Astrocyte of the cerebellum (primary cell): ENCODE measurements at regions not wholly inside any gene's neighbourhood (a gene's known extent, or its start where the extent isn't known, plus 50 kb on each side); places are given as distances from the start of the nearest gene placed in this dataset.

ENCODE experiments used
- DNase-seq: peaks from one replicate; pipeline ENCODE4 v3.0.0-alpha.2; 2011; ENCODE audit warnings: low read depth
- H3K4me3 ChIP-seq: 2 replicates; pipeline ENCODE4 v1.5.1; 2011; ENCODE audit warnings: mild to moderate bottlenecking, low read depth, low read length, moderate library complexity
- CTCF ChIP-seq: IDR thresholded peaks from 2 replicates; pipeline ENCODE4 v1.5.1; 2012; ENCODE audit warnings: low read length, low read depth, moderate library complexity, mild to moderate bottlenecking; ENCODE audit errors: missing control alignments
- in situ Hi-C: cut with HindIII; loops from 2 replicates; pipeline ENCODE4 v1.10.0; 2017; ENCODE audit warnings: low sequenced_read_pairs

GRCh38 chr14:95818581-95818980 is 58.1 kb upstream of the TUNAR start:
- no peak for DNase-seq
- TF ChIP-seq CTCF, result no peak
- in situ Hi-C loops, result no loop called here
- no peak overlapping the region for H3K4me3 ChIP-seq

GRCh38 chr14:95817271-95817670 is 59.4 kb upstream of the TUNAR start:
- no peak overlapping the region for H3K4me3 ChIP-seq
- in situ Hi-C loops, result no loop called here
- DNase-seq, result no peak
- no peak for TF ChIP-seq CTCF

- H3K4me3 ChIP-seq, result no peak overlapping the region
- in situ Hi-C loops, result no loop called here
- DNase-seq, result no peak
- no peak for TF ChIP-seq CTCF
Observed at GRCh38 chr14:95816539-95816938, 60.1 kb upstream of the TUNAR start.

GRCh38 chr14:95815226-95815690 is 61.4 kb upstream of the TUNAR start:
- no peak for TF ChIP-seq CTCF
- in situ Hi-C loops, result no loop called here
- H3K4me3 ChIP-seq, result no peak overlapping the region
- no peak for DNase-seq

- TF ChIP-seq CTCF, result no peak
- no peak for DNase-seq
- in situ Hi-C loops, result no loop called here
- no peak overlapping the region for H3K4me3 ChIP-seq
Observed at GRCh38 chr14:95814363-95815225, 62.0 kb upstream of the TUNAR start.

- TF ChIP-seq CTCF, result no peak
- in situ Hi-C loops, result no loop called here
- H3K4me3 ChIP-seq, result no peak overlapping the region
- no peak for DNase-seq
Observed at GRCh38 chr14:95811813-95812212, 64.8 kb upstream of the TUNAR start.
